ENCODE measurements at regions not wholly inside any gene's neighbourhood (a gene's known extent, or its start where the extent isn't known, plus 50 kb on each side); places are given as distances from the start of the nearest gene placed in this dataset.

- Mint-ChIP-seq H3K36me3 (ENCODE audit: low read depth) (no peaks in the 10 kb centered on the region), H3K9me3 (ENCODE audit: low read depth) (no peaks in the 10 kb centered on the region), H3K27ac (ENCODE audit: unreplicated experiment) (no peak overlapping the region), H3K4me3 (ENCODE audit: unreplicated experiment) (no peak overlapping the region), H3K4me1 (ENCODE audit: low read depth) (peaks cover 7% of the 10 kb centered on the region), H3K27me3 (ENCODE audit: low read depth) (no peaks in the 10 kb centered on the region)
- no peak for TF ChIP-seq CTCF (IDR thresholded peaks at IDR 0.05)
- no peak for DNase-seq (ENCODE audit: low spot score)
These were observed 63.4 kb upstream of the CSF1 start for GRCh38 chr1:109847251-109847650.

GRCh38 chr1:109846846-109847245, 63.8 kb upstream of the CSF1 start:
- DNase-seq (ENCODE audit: low spot score), result no peak
- no peaks in the 10 kb centered on the region for H3K27me3 Mint-ChIP-seq (ENCODE audit: low read depth)
- no peak overlapping the region for H3K4me3 Mint-ChIP-seq (ENCODE audit: unreplicated experiment)
- no peaks in the 10 kb centered on the region for H3K36me3 Mint-ChIP-seq (ENCODE audit: low read depth)
- peaks cover 7% of the 10 kb centered on the region for H3K4me1 Mint-ChIP-seq (ENCODE audit: low read depth)
- H3K9me3 Mint-ChIP-seq (ENCODE audit: low read depth), result no peaks in the 10 kb centered on the region
- TF ChIP-seq CTCF (IDR thresholded peaks at IDR 0.05), result no peak
- no peak overlapping the region for H3K27ac Mint-ChIP-seq (ENCODE audit: unreplicated experiment)

GRCh38 chr1:109846162-109846561, 64.5 kb upstream of the CSF1 start:
- H3K9me3 Mint-ChIP-seq (ENCODE audit: low read depth), result no peaks in the 10 kb centered on the region
- H3K4me3 Mint-ChIP-seq (ENCODE audit: unreplicated experiment), result no peak overlapping the region
- no peaks in the 10 kb centered on the region for H3K27me3 Mint-ChIP-seq (ENCODE audit: low read depth)
- H3K4me1 Mint-ChIP-seq (ENCODE audit: low read depth), result peaks cover 7% of the 10 kb centered on the region
- no peak for DNase-seq (ENCODE audit: low spot score)
- TF ChIP-seq CTCF (IDR thresholded peaks at IDR 0.05), result no peak
- H3K36me3 Mint-ChIP-seq (ENCODE audit: low read depth), result no peaks in the 10 kb centered on the region
- H3K27ac Mint-ChIP-seq (ENCODE audit: unreplicated experiment), result no peak overlapping the region

GRCh38 chr1:109845658-109846057, 65.0 kb upstream of the CSF1 start:
- TF ChIP-seq CTCF (IDR thresholded peaks at IDR 0.05), result no peak
- DNase-seq (ENCODE audit: low spot score), result no peak
- Mint-ChIP-seq H3K27ac (ENCODE audit: unreplicated experiment) (no peak overlapping the region), H3K4me1 (ENCODE audit: low read depth) (peaks cover 7% of the 10 kb centered on the region), H3K27me3 (ENCODE audit: low read depth) (no peaks in the 10 kb centered on the region), H3K36me3 (ENCODE audit: low read depth) (no peaks in the 10 kb centered on the region), H3K9me3 (ENCODE audit: low read depth) (peaks cover under 1% of the 10 kb centered on the region), H3K4me3 (ENCODE audit: unreplicated experiment) (no peak overlapping the region)

- no peak overlapping the region for H3K4me3 Mint-ChIP-seq (ENCODE audit: unreplicated experiment)
These were observed 66.0 kb upstream of the CSF1 start for GRCh38 chr1:109844609-109845008.

More at GRCh38 chr1:109844609-109845008, 66.0 kb upstream of the CSF1 start:
- H3K36me3 Mint-ChIP-seq (ENCODE audit: low read depth), result no peaks in the 10 kb centered on the region
- DNase-seq (ENCODE audit: low spot score), result no peak
- peaks cover 3% of the 10 kb centered on the region for H3K4me1 Mint-ChIP-seq (ENCODE audit: low read depth)
- H3K27me3 Mint-ChIP-seq (ENCODE audit: low read depth), result no peaks in the 10 kb centered on the region
- H3K9me3 Mint-ChIP-seq (ENCODE audit: low read depth), result peaks cover 3% of the 10 kb centered on the region
- no peak overlapping the region for H3K27ac Mint-ChIP-seq (ENCODE audit: unreplicated experiment)
- TF ChIP-seq CTCF (IDR thresholded peaks at IDR 0.05), result no peak

Measured in chondrocyte (in vitro differentiated cells).